PC-9 (cell line): ENCODE measurements at regions not wholly inside any gene's neighbourhood (a gene's known extent, or its start where the extent isn't known, plus 50 kb on each side); places are given as distances from the start of the nearest gene placed in this dataset.

ENCODE experiments used
- EZH2 ChIP-seq: fragments of 200-600 bp; sonication (generic); IDR thresholded peaks from 2 replicates; pipeline ENCODE4 v1.8.0; 2017; ENCODE audit warnings: antibody characterized with exemption, low read depth
- TF ChIP-seq, protein P1 (sequence below): fragments of 200-600 bp; sonication (generic); conservative IDR thresholded peaks from 2 replicates; pipeline ENCODE4 v1.6.1; 2017; ENCODE audit warnings: mixed run types, antibody characterized with exemption, mild to moderate bottlenecking, moderate library complexity

DNA sequence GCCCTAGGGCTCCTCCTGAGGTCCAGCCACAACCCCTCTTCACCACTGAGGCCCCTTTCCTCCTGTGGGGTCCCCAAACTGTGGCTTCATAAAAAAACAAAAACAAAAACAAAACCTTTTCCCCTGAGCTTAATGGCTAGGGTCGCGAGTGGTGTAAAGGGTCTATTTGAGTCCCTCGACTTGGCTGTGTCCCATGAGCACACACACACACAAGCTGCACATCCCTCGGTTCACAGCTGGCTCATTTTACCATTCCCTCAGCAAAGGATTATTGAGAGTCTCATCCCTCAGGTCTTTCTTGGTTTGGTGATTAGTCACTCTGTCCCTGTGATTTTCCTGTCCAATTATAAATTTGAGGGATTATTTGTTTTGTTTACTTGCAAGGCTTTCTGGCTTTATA lies 206.1 kb upstream of the SASH1 start:
- TF ChIP-seq, protein P1, sequence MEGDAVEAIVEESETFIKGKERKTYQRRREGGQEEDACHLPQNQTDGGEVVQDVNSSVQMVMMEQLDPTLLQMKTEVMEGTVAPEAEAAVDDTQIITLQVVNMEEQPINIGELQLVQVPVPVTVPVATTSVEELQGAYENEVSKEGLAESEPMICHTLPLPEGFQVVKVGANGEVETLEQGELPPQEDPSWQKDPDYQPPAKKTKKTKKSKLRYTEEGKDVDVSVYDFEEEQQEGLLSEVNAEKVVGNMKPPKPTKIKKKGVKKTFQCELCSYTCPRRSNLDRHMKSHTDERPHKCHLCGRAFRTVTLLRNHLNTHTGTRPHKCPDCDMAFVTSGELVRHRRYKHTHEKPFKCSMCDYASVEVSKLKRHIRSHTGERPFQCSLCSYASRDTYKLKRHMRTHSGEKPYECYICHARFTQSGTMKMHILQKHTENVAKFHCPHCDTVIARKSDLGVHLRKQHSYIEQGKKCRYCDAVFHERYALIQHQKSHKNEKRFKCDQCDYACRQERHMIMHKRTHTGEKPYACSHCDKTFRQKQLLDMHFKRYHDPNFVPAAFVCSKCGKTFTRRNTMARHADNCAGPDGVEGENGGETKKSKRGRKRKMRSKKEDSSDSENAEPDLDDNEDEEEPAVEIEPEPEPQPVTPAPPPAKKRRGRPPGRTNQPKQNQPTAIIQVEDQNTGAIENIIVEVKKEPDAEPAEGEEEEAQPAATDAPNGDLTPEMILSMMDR, result no peak
- TF ChIP-seq EZH2, result no peak
